H9 (cell line): ENCODE measurements at regions not wholly inside any gene's neighbourhood (a gene's known extent, or its start where the extent isn't known, plus 50 kb on each side); places are given as distances from the start of the nearest gene placed in this dataset.

Source experiments
- DNase-seq: peaks from one replicate; pipeline ENCODE4 v3.0.0-alpha.2; 2017
- H2AFZ ChIP-seq: one replicate; pipeline ENCODE4 v1.6.1; 2013; ENCODE audit warnings: mild to moderate bottlenecking, low read length, control low read depth, moderate library complexity
- H2AK5ac ChIP-seq: 2 replicates; pipeline ENCODE4 v1.6.1; 2013; ENCODE audit warnings: low read length, control low read depth, mixed read lengths; ENCODE audit not compliant: insufficient read length
- H2BK120ac ChIP-seq: one replicate; pipeline ENCODE4 v1.6.1; 2013; ENCODE audit warnings: low read depth, mild to moderate bottlenecking, low read length, control low read depth, inconsistent platforms; ENCODE audit not compliant: poor library complexity, severe bottlenecking
- H2BK12ac ChIP-seq: 2 replicates; pipeline ENCODE4 v1.6.1; 2013; ENCODE audit warnings: low read length, control low read depth, mixed read lengths, low read depth; ENCODE audit not compliant: insufficient read length
- H2BK15ac ChIP-seq: 2 replicates; pipeline ENCODE4 v1.6.1; 2013; ENCODE audit warnings: low read depth, low read length, control low read depth
- H2BK20ac ChIP-seq: one replicate; pipeline ENCODE4 v1.6.1; 2013; ENCODE audit warnings: low read depth, mild to moderate bottlenecking, low read length, control low read depth, inconsistent platforms; ENCODE audit not compliant: poor library complexity, severe bottlenecking
- H2BK5ac ChIP-seq: 2 replicates; pipeline ENCODE4 v1.6.1; 2013; ENCODE audit warnings: low read length, control low read depth, mixed read lengths; ENCODE audit not compliant: insufficient read length
- H3K14ac ChIP-seq: 2 replicates; pipeline ENCODE4 v1.6.1; 2013; ENCODE audit warnings: low read length, control low read depth; ENCODE audit not compliant: insufficient read depth
- H3K18ac ChIP-seq: 2 replicates; pipeline ENCODE4 v1.6.1; 2013; ENCODE audit warnings: low read depth, mild to moderate bottlenecking, mixed read lengths, low read length, control low read depth; ENCODE audit not compliant: insufficient read length
- H3K23ac ChIP-seq: 2 replicates; pipeline ENCODE4 v1.6.1; 2013; ENCODE audit warnings: low read length, control low read depth, mixed read lengths, low read depth; ENCODE audit not compliant: insufficient read length
- H3K23me2 ChIP-seq: 2 replicates; pipeline ENCODE4 v1.6.1; 2013; ENCODE audit warnings: low read depth, mild to moderate bottlenecking, mixed read lengths, low read length, control low read depth; ENCODE audit not compliant: insufficient read length, poor library complexity, severe bottlenecking
- H3K27ac ChIP-seq: 2 replicates; pipeline ENCODE4 v1.5.1; 2013; ENCODE audit warnings: low read length, control low read depth, mixed read lengths, low read depth; ENCODE audit not compliant: insufficient read length
- H3K27me3 ChIP-seq: 2 replicates; pipeline ENCODE4 v1.6.1; 2013; ENCODE audit warnings: low read length, control low read depth, inconsistent platforms; ENCODE audit not compliant: insufficient read depth
- H3K4ac ChIP-seq: 2 replicates; pipeline ENCODE4 v1.6.1; 2013; ENCODE audit warnings: low read depth, mild to moderate bottlenecking, control low read depth, inconsistent platforms, low read length, moderate library complexity
- H3K4me1 ChIP-seq: 2 replicates; pipeline ENCODE4 v1.6.1; 2013; ENCODE audit warnings: low read length, control low read depth, inconsistent platforms; ENCODE audit not compliant: insufficient read depth
- H3K4me2 ChIP-seq: 2 replicates; pipeline ENCODE4 v1.6.1; 2013; ENCODE audit warnings: low read length, control low read depth, mixed read lengths; ENCODE audit not compliant: insufficient read length, insufficient read depth
- H3K56ac ChIP-seq: 2 replicates; pipeline ENCODE4 v1.6.1; 2013; ENCODE audit warnings: low read depth, mild to moderate bottlenecking, mixed read lengths, low read length, control low read depth; ENCODE audit not compliant: insufficient read length
- H3K79me1 ChIP-seq: 2 replicates; pipeline ENCODE4 v1.6.1; 2013; ENCODE audit warnings: low read depth, mild to moderate bottlenecking, moderate library complexity, low read length, control low read depth, inconsistent platforms; ENCODE audit not compliant: insufficient read depth, poor library complexity, severe bottlenecking
- H3K79me2 ChIP-seq: 2 replicates; pipeline ENCODE4 v1.6.1; 2013; ENCODE audit warnings: low read length, control low read depth, inconsistent platforms; ENCODE audit not compliant: insufficient read depth
- H3K9ac ChIP-seq: 2 replicates; pipeline ENCODE4 v1.6.1; 2013; ENCODE audit warnings: low read length, control low read depth, mixed read lengths; ENCODE audit not compliant: insufficient read length; ENCODE audit errors: extremely low read depth
- H3K9me3 ChIP-seq: one replicate; pipeline ENCODE4 v1.6.1; 2013; ENCODE audit warnings: low read depth, low read length, inconsistent platforms; ENCODE audit not compliant: control insufficient read depth
- H3T11ph ChIP-seq: one replicate; pipeline ENCODE4 v1.6.1; 2013; ENCODE audit warnings: mild to moderate bottlenecking, low read length, control low read depth, inconsistent platforms
- H4K20me1 ChIP-seq: one replicate; pipeline ENCODE4 v1.6.1; 2013; ENCODE audit not compliant: control insufficient read depth, insufficient read length, insufficient read depth
- H4K5ac ChIP-seq: 2 replicates; pipeline ENCODE4 v1.6.1; 2013; ENCODE audit warnings: low read depth, mild to moderate bottlenecking, mixed read lengths, low read length, control low read depth; ENCODE audit not compliant: insufficient read length
- H4K8ac ChIP-seq: replicated peaks from 2 replicates; pipeline ENCODE4 v1.6.1; 2013; ENCODE audit warnings: low read length, control low read depth, mixed read lengths, low read depth; ENCODE audit not compliant: insufficient read length
- H4K91ac ChIP-seq: 2 replicates; pipeline ENCODE4 v1.6.1; 2013; ENCODE audit warnings: low read depth, mild to moderate bottlenecking, moderate library complexity, mixed read lengths, low read length, control low read depth; ENCODE audit not compliant: insufficient read length
- H3K27ac Mint-ChIP-seq, 3 experiments: 2 replicates in 2 of 3; 3 replicates in 1 of 3; pipeline ENCODE4 v1.8.0; 2020 to 2021; ENCODE audit warnings: mixed read lengths in 3 of 3, mild to moderate bottlenecking in 1 of 3, moderate library complexity in 1 of 3
- H3K27me3 Mint-ChIP-seq: 2 replicates; pipeline ENCODE4 v1.8.0; 2021; ENCODE audit warnings: low read depth, mild to moderate bottlenecking, moderate library complexity, mixed read lengths
- H3K36me3 Mint-ChIP-seq, 3 experiments: 2 replicates in 2 of 3; 3 replicates in 1 of 3; pipeline ENCODE4 v1.8.0; 2020 to 2021; ENCODE audit warnings: low read depth in 3 of 3, mixed read lengths in 3 of 3; ENCODE audit not compliant: insufficient read depth in 1 of 3
- H3K4me1 Mint-ChIP-seq, 2 experiments: 2 replicates each; pipeline ENCODE4 v1.8.0; 2020; ENCODE audit warnings: mixed read lengths in 2 of 2
- H3K4me3 Mint-ChIP-seq, 2 experiments: 2 replicates in 1 of 2; 3 replicates in 1 of 2; pipeline ENCODE4 v1.8.0; 2020 to 2021; ENCODE audit warnings: mild to moderate bottlenecking in 2 of 2, mixed read lengths in 2 of 2, moderate library complexity in 1 of 2
- H3K9me3 Mint-ChIP-seq, 2 experiments: 2 replicates in 1 of 2; 3 replicates in 1 of 2; pipeline ENCODE4 v1.8.0; 2020; ENCODE audit warnings: mild to moderate bottlenecking in 2 of 2, mixed read lengths in 2 of 2, moderate library complexity in 1 of 2
- WGBS: extraction: QIAGEN DNeasy Blood & Tissue Kit; methylation state at CpG from one replicate; pipeline ENCODE4 v1.1.7; 2013; ENCODE audit warnings: missing lambda C conversion rate, low lambda C conversion rate, mixed read lengths; ENCODE audit not compliant: insufficient read length; ENCODE audit errors: extremely low coverage; 5-methylcytosine and 5-hydroxymethylcytosine counted together
- TF ChIP-seq, protein P1 (sequence below): fragments of 200-600 bp; sonication (generic); conservative IDR thresholded peaks from 3 replicates; pipeline ENCODE4 v1.8.0; 2021; ENCODE audit warnings: antibody characterized with exemption, mild to moderate bottlenecking

- H4K5ac ChIP-seq = no peak overlapping the region
- Mint-ChIP-seq H3K27me3 (no peaks in the 10 kb centered on the region), H3K27ac (no peak overlapping the region), H3K4me1 (no peaks in the 10 kb centered on the region), H3K36me3 (no peaks in the 10 kb centered on the region), H3K9me3 (peaks cover 0 to 2% of the 10 kb centered on the region in 2 experiments; a peak in 1 of 5 replicates), H3K4me3 (no peak overlapping the region)
- no peaks in the 10 kb centered on the region for H3K23me2 ChIP-seq
- no peaks in the 10 kb centered on the region for H3K4me1 ChIP-seq
- H3K27ac ChIP-seq = no peak overlapping the region
- no peak overlapping the region for H3K56ac ChIP-seq
- no peak overlapping the region for H4K91ac ChIP-seq
- no peak overlapping the region for H2BK12ac ChIP-seq
- TF ChIP-seq, protein P1, sequence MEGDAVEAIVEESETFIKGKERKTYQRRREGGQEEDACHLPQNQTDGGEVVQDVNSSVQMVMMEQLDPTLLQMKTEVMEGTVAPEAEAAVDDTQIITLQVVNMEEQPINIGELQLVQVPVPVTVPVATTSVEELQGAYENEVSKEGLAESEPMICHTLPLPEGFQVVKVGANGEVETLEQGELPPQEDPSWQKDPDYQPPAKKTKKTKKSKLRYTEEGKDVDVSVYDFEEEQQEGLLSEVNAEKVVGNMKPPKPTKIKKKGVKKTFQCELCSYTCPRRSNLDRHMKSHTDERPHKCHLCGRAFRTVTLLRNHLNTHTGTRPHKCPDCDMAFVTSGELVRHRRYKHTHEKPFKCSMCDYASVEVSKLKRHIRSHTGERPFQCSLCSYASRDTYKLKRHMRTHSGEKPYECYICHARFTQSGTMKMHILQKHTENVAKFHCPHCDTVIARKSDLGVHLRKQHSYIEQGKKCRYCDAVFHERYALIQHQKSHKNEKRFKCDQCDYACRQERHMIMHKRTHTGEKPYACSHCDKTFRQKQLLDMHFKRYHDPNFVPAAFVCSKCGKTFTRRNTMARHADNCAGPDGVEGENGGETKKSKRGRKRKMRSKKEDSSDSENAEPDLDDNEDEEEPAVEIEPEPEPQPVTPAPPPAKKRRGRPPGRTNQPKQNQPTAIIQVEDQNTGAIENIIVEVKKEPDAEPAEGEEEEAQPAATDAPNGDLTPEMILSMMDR = no peak
- no peak overlapping the region for H2BK15ac ChIP-seq
- H2BK5ac ChIP-seq = no peak overlapping the region
- H3K18ac ChIP-seq = no peak overlapping the region
- no peak overlapping the region for H3K4ac ChIP-seq
- H3K27me3 ChIP-seq = no peaks in the 10 kb centered on the region
- H3K79me1 ChIP-seq = no peaks in the 10 kb centered on the region
- no peak overlapping the region for H3K9ac ChIP-seq
- no peak overlapping the region for H2AK5ac ChIP-seq
- H3K14ac ChIP-seq = no peak overlapping the region
- H3K4me2 ChIP-seq = no peak overlapping the region
- no peak overlapping the region for H3T11ph ChIP-seq
- no peak for DNase-seq
- no peaks in the 10 kb centered on the region for H3K79me2 ChIP-seq
- H2AFZ ChIP-seq = no peak overlapping the region
- no peaks in the 10 kb centered on the region for H4K20me1 ChIP-seq
- H3K23ac ChIP-seq = no peak overlapping the region
- no CpG with 5 or more reads among the region's 3 CpGs for WGBS
- H4K8ac ChIP-seq = no peak overlapping the region
- H3K9me3 ChIP-seq = no peaks in the 10 kb centered on the region
- no peak overlapping the region for H2BK20ac ChIP-seq
- no peak overlapping the region for H2BK120ac ChIP-seq
These were observed 128.6 kb downstream of the MAT2B start for GRCh38 chr5:163633926-163634460.
